ENCODE measurements at regions not wholly inside any gene's neighbourhood (a gene's known extent, or its start where the extent isn't known, plus 50 kb on each side); places are given as distances from the start of the nearest gene placed in this dataset.

GRCh38 chr6:93624408-93624807 lies 205.0 kb upstream of the EPHA7 start:
- Histone ChIP-seq H2AK5ac (ENCODE audit: low read length) (no peak overlapping the region), H3K23ac (ENCODE audit: low read length) (no peak overlapping the region), H3K27ac (ENCODE audit: low read depth, low read length) (no peak overlapping the region), H2BK12ac (ENCODE audit: low read length) (no peak overlapping the region), H3K4ac (ENCODE audit: low read depth, low read length) (no peak overlapping the region), H3K9me3 (ENCODE audit: insufficient read depth, low read depth, low read length) (no peaks in the 10 kb centered on the region), H4K8ac (ENCODE audit: low read depth, low read length) (no peak overlapping the region), H2BK120ac (ENCODE audit: insufficient read depth, low read length, poor library complexity) (no peak overlapping the region), H3K79me2 (ENCODE audit: control insufficient read depth, insufficient read depth, low read length, poor library complexity) (no peaks in the 10 kb centered on the region), H2BK5ac (ENCODE audit: low read depth, low read length, poor library complexity) (no peak overlapping the region), H3K18ac (ENCODE audit: low read length) (no peak overlapping the region), H3K14ac (ENCODE audit: low read length) (no peak overlapping the region), H3K27me3 (ENCODE audit: insufficient read depth, low read length) (no peaks in the 10 kb centered on the region), H3K36me3 (ENCODE audit: control insufficient read depth in 1 of 2, insufficient read depth in 2 of 2, low read length in 2 of 2) (no peaks in the 10 kb centered on the region), H3K4me1 (ENCODE audit: control insufficient read depth in 1 of 2, insufficient read depth in 2 of 2, low read length in 2 of 2) (no peaks in the 10 kb centered on the region), H3K79me1 (ENCODE audit: low read length) (no peaks in the 10 kb centered on the region), H4K12ac (ENCODE audit: low read depth, low read length) (no peak overlapping the region), H4K91ac (ENCODE audit: low read depth, low read length) (no peak overlapping the region), H3K4me2 (ENCODE audit: low read length) (no peak overlapping the region), H3K4me3 (ENCODE audit: low read depth, low read length) (no peak overlapping the region), H3K9ac (ENCODE audit: low read length) (no peak overlapping the region), H2AFZ (ENCODE audit: insufficient read depth, low read length, poor library complexity) (no peak overlapping the region)
- no peak for DNase-seq
- WGBS (ENCODE audit: extremely low coverage, insufficient coverage, insufficient read length), result no CpG with 5 or more reads among the region's 3 CpGs

- H3K4ac ChIP-seq (ENCODE audit: low read depth, low read length), result no peak overlapping the region
- no peak overlapping the region for H4K12ac ChIP-seq (ENCODE audit: low read depth, low read length)
- no CpG with 5 or more reads among the region's 1 CpG for WGBS (ENCODE audit: extremely low coverage, insufficient coverage, insufficient read length)
- no peak overlapping the region for H2BK12ac ChIP-seq (ENCODE audit: low read length)
- H2BK5ac ChIP-seq (ENCODE audit: low read depth, low read length, poor library complexity), result no peak overlapping the region
- no peak overlapping the region for H3K9ac ChIP-seq (ENCODE audit: low read length)
- no peak overlapping the region for H3K4me2 ChIP-seq (ENCODE audit: low read length)
- H3K27ac ChIP-seq (ENCODE audit: low read depth, low read length), result no peak overlapping the region
- H3K4me1 ChIP-seq (ENCODE audit: control insufficient read depth in 1 of 2, insufficient read depth in 2 of 2, low read length in 2 of 2), result no peaks in the 10 kb centered on the region
- no peaks in the 10 kb centered on the region for H3K79me2 ChIP-seq (ENCODE audit: control insufficient read depth, insufficient read depth, low read length, poor library complexity)
- H3K4me3 ChIP-seq (ENCODE audit: low read depth, low read length), result no peak overlapping the region
- H3K9me3 ChIP-seq (ENCODE audit: insufficient read depth, low read depth, low read length), result no peaks in the 10 kb centered on the region
- no peak overlapping the region for H3K14ac ChIP-seq (ENCODE audit: low read length)
- DNase-seq, result no peak
- H2BK120ac ChIP-seq (ENCODE audit: insufficient read depth, low read length, poor library complexity), result no peak overlapping the region
- H3K27me3 ChIP-seq (ENCODE audit: insufficient read depth, low read length), result no peaks in the 10 kb centered on the region
- no peak overlapping the region for H2AK5ac ChIP-seq (ENCODE audit: low read length)
- H3K79me1 ChIP-seq (ENCODE audit: low read length), result no peaks in the 10 kb centered on the region
- no peak overlapping the region for H2AFZ ChIP-seq (ENCODE audit: insufficient read depth, low read length, poor library complexity)
- no peaks in the 10 kb centered on the region for H3K36me3 ChIP-seq (ENCODE audit: control insufficient read depth in 1 of 2, insufficient read depth in 2 of 2, low read length in 2 of 2)
- H4K91ac ChIP-seq (ENCODE audit: low read depth, low read length), result no peak overlapping the region
- no peak overlapping the region for H3K18ac ChIP-seq (ENCODE audit: low read length)
- H4K8ac ChIP-seq (ENCODE audit: low read depth, low read length), result no peak overlapping the region
- no peak overlapping the region for H3K23ac ChIP-seq (ENCODE audit: low read length)
Observed at GRCh38 chr6:93621442-93621841, 202.1 kb upstream of the EPHA7 start.

GRCh38 chr6:93604951-93605350 lies 185.6 kb upstream of the EPHA7 start:
- no CpG with 5 or more reads among the region's 7 CpGs for WGBS (ENCODE audit: extremely low coverage, insufficient coverage, insufficient read length)
- Histone ChIP-seq H4K8ac (ENCODE audit: low read depth, low read length) (no peak overlapping the region), H3K4me2 (ENCODE audit: low read length) (no peak overlapping the region), H3K4me3 (ENCODE audit: low read depth, low read length) (no peak overlapping the region), H3K79me2 (ENCODE audit: control insufficient read depth, insufficient read depth, low read length, poor library complexity) (no peaks in the 10 kb centered on the region), H4K12ac (ENCODE audit: low read depth, low read length) (no peak overlapping the region), H3K18ac (ENCODE audit: low read length) (no peak overlapping the region), H3K4me1 (ENCODE audit: control insufficient read depth in 1 of 2, insufficient read depth in 2 of 2, low read length in 2 of 2) (no peaks in the 10 kb centered on the region), H3K36me3 (ENCODE audit: control insufficient read depth in 1 of 2, insufficient read depth in 2 of 2, low read length in 2 of 2) (no peaks in the 10 kb centered on the region), H3K4ac (ENCODE audit: low read depth, low read length) (no peak overlapping the region), H2BK120ac (ENCODE audit: insufficient read depth, low read length, poor library complexity) (no peak overlapping the region), H3K14ac (ENCODE audit: low read length) (no peak overlapping the region), H2AK5ac (ENCODE audit: low read length) (no peak overlapping the region), H2BK12ac (ENCODE audit: low read length) (no peak overlapping the region), H3K27me3 (ENCODE audit: insufficient read depth, low read length) (no peaks in the 10 kb centered on the region), H4K91ac (ENCODE audit: low read depth, low read length) (no peak overlapping the region), H3K9me3 (ENCODE audit: insufficient read depth, low read depth, low read length) (no peaks in the 10 kb centered on the region), H3K27ac (ENCODE audit: low read depth, low read length) (no peak overlapping the region), H3K9ac (ENCODE audit: low read length) (no peak overlapping the region), H3K23ac (ENCODE audit: low read length) (no peak overlapping the region), H3K79me1 (ENCODE audit: low read length) (no peaks in the 10 kb centered on the region), H2BK5ac (ENCODE audit: low read depth, low read length, poor library complexity) (no peak overlapping the region), H2AFZ (ENCODE audit: insufficient read depth, low read length, poor library complexity) (no peak overlapping the region)
- no peak for DNase-seq

- no peak overlapping the region for H4K12ac ChIP-seq (ENCODE audit: low read depth, low read length)
- H3K4ac ChIP-seq (ENCODE audit: low read depth, low read length), result no peak overlapping the region
Observed at GRCh38 chr6:93592417-93592816, 173.1 kb upstream of the EPHA7 start.

More at GRCh38 chr6:93592417-93592816, 173.1 kb upstream of the EPHA7 start:
- no peak for DNase-seq
- Histone ChIP-seq H3K27me3 (ENCODE audit: insufficient read depth, low read length) (no peaks in the 10 kb centered on the region), H2AK5ac (ENCODE audit: low read length) (no peak overlapping the region), H3K27ac (ENCODE audit: low read depth, low read length) (no peak overlapping the region), H2BK12ac (ENCODE audit: low read length) (no peak overlapping the region), H3K23ac (ENCODE audit: low read length) (no peak overlapping the region), H2BK120ac (ENCODE audit: insufficient read depth, low read length, poor library complexity) (no peak overlapping the region), H3K18ac (ENCODE audit: low read length) (no peak overlapping the region), H3K4me2 (ENCODE audit: low read length) (no peak overlapping the region), H2AFZ (ENCODE audit: insufficient read depth, low read length, poor library complexity) (no peak overlapping the region), H3K4me1 (ENCODE audit: control insufficient read depth in 1 of 2, insufficient read depth in 2 of 2, low read length in 2 of 2) (no peaks in the 10 kb centered on the region), H2BK5ac (ENCODE audit: low read depth, low read length, poor library complexity) (no peak overlapping the region), H3K4me3 (ENCODE audit: low read depth, low read length) (no peak overlapping the region), H3K36me3 (ENCODE audit: control insufficient read depth in 1 of 2, insufficient read depth in 2 of 2, low read length in 2 of 2) (no peaks in the 10 kb centered on the region), H4K8ac (ENCODE audit: low read depth, low read length) (no peak overlapping the region), H3K79me2 (ENCODE audit: control insufficient read depth, insufficient read depth, low read length, poor library complexity) (no peaks in the 10 kb centered on the region), H3K79me1 (ENCODE audit: low read length) (no peaks in the 10 kb centered on the region), H3K14ac (ENCODE audit: low read length) (no peak overlapping the region), H3K9ac (ENCODE audit: low read length) (no peak overlapping the region), H4K91ac (ENCODE audit: low read depth, low read length) (no peak overlapping the region), H3K9me3 (ENCODE audit: insufficient read depth, low read depth, low read length) (no peaks in the 10 kb centered on the region)
- WGBS (ENCODE audit: extremely low coverage, insufficient coverage, insufficient read length), result no CpG with 5 or more reads among the region's 1 CpG

Data from trophoblast cell (in vitro differentiated cells and primary cell).